ENCODE measurements at regions not wholly inside any gene's neighbourhood (a gene's known extent, or its start where the extent isn't known, plus 50 kb on each side); places are given as distances from the start of the nearest gene placed in this dataset.

- CTCF ChIA-PET, result interaction anchor here (1.0 kb wide), 1 partner anchor 113 kb away, joined by 3 read pairs; no protein-coding TSS in a partner anchor
- DNase-seq (ENCODE audit: low spot score), result no peak
- Mint-ChIP-seq H3K4me1 (no peaks in the 10 kb centered on the region), H3K27ac (no peak overlapping the region), H3K4me3 (no peak overlapping the region), H3K36me3 (no peaks in the 10 kb centered on the region), H3K27me3 (ENCODE audit: low read depth) (peaks cover 15% of the 10 kb centered on the region), H3K9me3 (peaks cover 31% of the 10 kb centered on the region)
- no peak for ATAC-seq
- TF ChIP-seq SOX15 (CRISPR knock-in tag; IDR thresholded peaks at IDR 0.05), result no peak
- TF ChIP-seq ZNF121 (CRISPR knock-in tag; IDR thresholded peaks at IDR 0.05), result no peak
- no peak for TF ChIP-seq NR1H2 (CRISPR knock-in tag; IDR thresholded peaks at IDR 0.05)
- TF ChIP-seq, protein P1, sequence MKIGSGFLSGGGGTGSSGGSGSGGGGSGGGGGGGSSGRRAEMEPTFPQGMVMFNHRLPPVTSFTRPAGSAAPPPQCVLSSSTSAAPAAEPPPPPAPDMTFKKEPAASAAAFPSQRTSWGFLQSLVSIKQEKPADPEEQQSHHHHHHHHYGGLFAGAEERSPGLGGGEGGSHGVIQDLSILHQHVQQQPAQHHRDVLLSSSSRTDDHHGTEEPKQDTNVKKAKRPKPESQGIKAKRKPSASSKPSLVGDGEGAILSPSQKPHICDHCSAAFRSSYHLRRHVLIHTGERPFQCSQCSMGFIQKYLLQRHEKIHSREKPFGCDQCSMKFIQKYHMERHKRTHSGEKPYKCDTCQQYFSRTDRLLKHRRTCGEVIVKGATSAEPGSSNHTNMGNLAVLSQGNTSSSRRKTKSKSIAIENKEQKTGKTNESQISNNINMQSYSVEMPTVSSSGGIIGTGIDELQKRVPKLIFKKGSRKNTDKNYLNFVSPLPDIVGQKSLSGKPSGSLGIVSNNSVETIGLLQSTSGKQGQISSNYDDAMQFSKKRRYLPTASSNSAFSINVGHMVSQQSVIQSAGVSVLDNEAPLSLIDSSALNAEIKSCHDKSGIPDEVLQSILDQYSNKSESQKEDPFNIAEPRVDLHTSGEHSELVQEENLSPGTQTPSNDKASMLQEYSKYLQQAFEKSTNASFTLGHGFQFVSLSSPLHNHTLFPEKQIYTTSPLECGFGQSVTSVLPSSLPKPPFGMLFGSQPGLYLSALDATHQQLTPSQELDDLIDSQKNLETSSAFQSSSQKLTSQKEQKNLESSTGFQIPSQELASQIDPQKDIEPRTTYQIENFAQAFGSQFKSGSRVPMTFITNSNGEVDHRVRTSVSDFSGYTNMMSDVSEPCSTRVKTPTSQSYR (CRISPR knock-in tag; IDR thresholded peaks at IDR 0.05), result no peak
- no peak for TF ChIP-seq ZNF425 (CRISPR knock-in tag; conservative IDR thresholded peaks at IDR 0.05)
- TF ChIP-seq ZNF416 (CRISPR knock-in tag; IDR thresholded peaks at IDR 0.05), result no peak
- no peak for TF ChIP-seq ATF3 (CRISPR knock-in tag; conservative IDR thresholded peaks at IDR 0.05)
- POLR2A ChIA-PET, result no interaction called here
These were observed 128.1 kb upstream of the C14orf180 start for GRCh38 chr14:104451474-104451873.

GRCh38 chr14:104458845-104459244 lies 120.7 kb upstream of the C14orf180 start:
- Mint-ChIP-seq H3K4me3 (no peak overlapping the region), H3K27ac (no peak overlapping the region), H3K36me3 (no peaks in the 10 kb centered on the region), H3K4me1 (peaks cover 11% of the 10 kb centered on the region), H3K27me3 (ENCODE audit: low read depth) (peaks cover 37% of the 10 kb centered on the region), H3K9me3 (no peaks in the 10 kb centered on the region)
- no peak for ATAC-seq
- CTCF ChIA-PET, result interaction anchor here (0.7 kb wide), 1 partner anchor 15 kb away, joined by 3 read pairs; no protein-coding TSS in a partner anchor
- no peak for DNase-seq (ENCODE audit: low spot score)
- POLR2A ChIA-PET, result no interaction called here
- TF ChIP-seq ETV6 (CRISPR knock-in tag; IDR thresholded peaks at IDR 0.05), result no peak
- TF ChIP-seq, protein P2, sequence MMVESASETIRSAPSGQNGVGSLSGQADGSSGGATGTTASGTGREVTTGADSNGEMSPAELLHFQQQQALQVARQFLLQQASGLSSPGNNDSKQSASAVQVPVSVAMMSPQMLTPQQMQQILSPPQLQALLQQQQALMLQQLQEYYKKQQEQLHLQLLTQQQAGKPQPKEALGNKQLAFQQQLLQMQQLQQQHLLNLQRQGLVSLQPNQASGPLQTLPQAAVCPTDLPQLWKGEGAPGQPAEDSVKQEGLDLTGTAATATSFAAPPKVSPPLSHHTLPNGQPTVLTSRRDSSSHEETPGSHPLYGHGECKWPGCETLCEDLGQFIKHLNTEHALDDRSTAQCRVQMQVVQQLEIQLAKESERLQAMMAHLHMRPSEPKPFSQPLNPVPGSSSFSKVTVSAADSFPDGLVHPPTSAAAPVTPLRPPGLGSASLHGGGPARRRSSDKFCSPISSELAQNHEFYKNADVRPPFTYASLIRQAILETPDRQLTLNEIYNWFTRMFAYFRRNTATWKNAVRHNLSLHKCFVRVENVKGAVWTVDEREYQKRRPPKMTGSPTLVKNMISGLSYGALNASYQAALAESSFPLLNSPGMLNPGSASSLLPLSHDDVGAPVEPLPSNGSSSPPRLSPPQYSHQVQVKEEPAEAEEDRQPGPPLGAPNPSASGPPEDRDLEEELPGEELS (CRISPR knock-in tag; IDR thresholded peaks at IDR 0.05), result no peak
- TF ChIP-seq TP53 (CRISPR knock-in tag; IDR thresholded peaks at IDR 0.05), result no peak
- TF ChIP-seq ATF3 (CRISPR knock-in tag; conservative IDR thresholded peaks at IDR 0.05), result no peak
- TF ChIP-seq GTF2I (CRISPR knock-in tag; conservative IDR thresholded peaks at IDR 0.05), result no peak
- TF ChIP-seq SMAD3 (CRISPR knock-in tag; IDR thresholded peaks at IDR 0.05; ENCODE audit: borderline replicate concordance), result no peak
- no peak for TF ChIP-seq ARID4B (CRISPR knock-in tag; IDR thresholded peaks at IDR 0.05; ENCODE audit: borderline replicate concordance)
- TF ChIP-seq, protein P3, sequence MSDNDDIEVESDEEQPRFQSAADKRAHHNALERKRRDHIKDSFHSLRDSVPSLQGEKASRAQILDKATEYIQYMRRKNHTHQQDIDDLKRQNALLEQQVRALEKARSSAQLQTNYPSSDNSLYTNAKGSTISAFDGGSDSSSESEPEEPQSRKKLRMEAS (CRISPR knock-in tag; IDR thresholded peaks at IDR 0.05), result no peak
- no peak for TF ChIP-seq ZBTB21 (CRISPR knock-in tag; IDR thresholded peaks at IDR 0.05; ENCODE audit: borderline replicate concordance)
- TF ChIP-seq ATF6 (CRISPR knock-in tag; IDR thresholded peaks at IDR 0.05), result no peak
- TF ChIP-seq ZNF396 (CRISPR knock-in tag; IDR thresholded peaks at IDR 0.05; ENCODE audit: borderline replicate concordance), result no peak
- TF ChIP-seq, protein P4, sequence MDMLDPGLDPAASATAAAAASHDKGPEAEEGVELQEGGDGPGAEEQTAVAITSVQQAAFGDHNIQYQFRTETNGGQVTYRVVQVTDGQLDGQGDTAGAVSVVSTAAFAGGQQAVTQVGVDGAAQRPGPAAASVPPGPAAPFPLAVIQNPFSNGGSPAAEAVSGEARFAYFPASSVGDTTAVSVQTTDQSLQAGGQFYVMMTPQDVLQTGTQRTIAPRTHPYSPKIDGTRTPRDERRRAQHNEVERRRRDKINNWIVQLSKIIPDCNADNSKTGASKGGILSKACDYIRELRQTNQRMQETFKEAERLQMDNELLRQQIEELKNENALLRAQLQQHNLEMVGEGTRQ (CRISPR knock-in tag; IDR thresholded peaks at IDR 0.05), result no peak
- no peak for TF ChIP-seq RORB (CRISPR knock-in tag; IDR thresholded peaks at IDR 0.05)
- TF ChIP-seq TCF7 (CRISPR knock-in tag; IDR thresholded peaks at IDR 0.05; ENCODE audit: low read depth), result no peak

Data from WTC11 (cell line).